ENCODE measurements at regions not wholly inside any gene's neighbourhood (a gene's known extent, or its start where the extent isn't known, plus 50 kb on each side); places are given as distances from the start of the nearest gene placed in this dataset.

DNA sequence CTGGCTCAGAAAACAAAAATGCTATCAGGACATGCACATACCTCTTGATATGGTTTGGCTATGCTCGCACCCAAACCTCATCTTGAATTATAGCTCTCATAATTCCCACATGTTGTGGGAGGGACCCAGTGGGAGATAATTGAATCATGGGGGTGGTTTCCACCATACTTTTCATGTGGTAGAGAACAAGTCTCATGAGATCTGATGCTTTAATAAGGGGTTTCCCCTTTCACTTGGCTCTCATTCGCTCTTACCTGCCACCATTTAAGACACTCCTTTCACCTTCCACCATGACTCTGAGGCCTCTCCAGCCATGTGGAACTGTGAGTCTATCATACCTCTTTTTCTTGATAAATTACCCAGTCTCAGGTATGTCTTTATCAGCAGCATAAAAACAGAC is 958.6 kb downstream of the TRAM1L1 start:
- TF ChIP-seq, protein P1, sequence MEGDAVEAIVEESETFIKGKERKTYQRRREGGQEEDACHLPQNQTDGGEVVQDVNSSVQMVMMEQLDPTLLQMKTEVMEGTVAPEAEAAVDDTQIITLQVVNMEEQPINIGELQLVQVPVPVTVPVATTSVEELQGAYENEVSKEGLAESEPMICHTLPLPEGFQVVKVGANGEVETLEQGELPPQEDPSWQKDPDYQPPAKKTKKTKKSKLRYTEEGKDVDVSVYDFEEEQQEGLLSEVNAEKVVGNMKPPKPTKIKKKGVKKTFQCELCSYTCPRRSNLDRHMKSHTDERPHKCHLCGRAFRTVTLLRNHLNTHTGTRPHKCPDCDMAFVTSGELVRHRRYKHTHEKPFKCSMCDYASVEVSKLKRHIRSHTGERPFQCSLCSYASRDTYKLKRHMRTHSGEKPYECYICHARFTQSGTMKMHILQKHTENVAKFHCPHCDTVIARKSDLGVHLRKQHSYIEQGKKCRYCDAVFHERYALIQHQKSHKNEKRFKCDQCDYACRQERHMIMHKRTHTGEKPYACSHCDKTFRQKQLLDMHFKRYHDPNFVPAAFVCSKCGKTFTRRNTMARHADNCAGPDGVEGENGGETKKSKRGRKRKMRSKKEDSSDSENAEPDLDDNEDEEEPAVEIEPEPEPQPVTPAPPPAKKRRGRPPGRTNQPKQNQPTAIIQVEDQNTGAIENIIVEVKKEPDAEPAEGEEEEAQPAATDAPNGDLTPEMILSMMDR (conservative IDR thresholded peaks at IDR 0.05; ENCODE audit: low read length): no peak
- no peak for TF ChIP-seq EZH2phosphoT487 (IDR thresholded peaks at IDR 0.05; ENCODE audit: borderline replicate concordance)
